Left colon (tissue), 2 donors: ENCODE measurements at regions not wholly inside any gene's neighbourhood (a gene's known extent, or its start where the extent isn't known, plus 50 kb on each side); places are given as distances from the start of the nearest gene placed in this dataset.
"Not testable (repeated sequence)": the region's sequence is repeated elsewhere in the genome, so short reads cannot be mapped to it uniquely, and the experiment has no call there.

Source experiments
- ATAC-seq: fragments of 200-7000 bp; cut with Tn5 transposase; one replicate; pipeline ENCODE4 v1.9.1; 2020; ENCODE audit warnings: mild to moderate bottlenecking, moderate library complexity
- DNase-seq, 2 donors: peaks; one replicate each; pipeline ENCODE4 v3.0.0-alpha.2; 2020
- intact Hi-C, 2 donors: fragments of 100-400 bp; cut with DNase I in 1 of 2; cut with micrococcal nuclease in 1 of 2; formaldehyde crosslinking; loops; one replicate each; pipeline versions ENCODE4 v1.11.2 to v1.14.0; 2022; cut with DNase I, micrococcal nuclease
- donor health status: DM: no; HTN: no; CAD: no.
- donor health status: DM: yes; HTN: yes; CAD: no.

DNA sequence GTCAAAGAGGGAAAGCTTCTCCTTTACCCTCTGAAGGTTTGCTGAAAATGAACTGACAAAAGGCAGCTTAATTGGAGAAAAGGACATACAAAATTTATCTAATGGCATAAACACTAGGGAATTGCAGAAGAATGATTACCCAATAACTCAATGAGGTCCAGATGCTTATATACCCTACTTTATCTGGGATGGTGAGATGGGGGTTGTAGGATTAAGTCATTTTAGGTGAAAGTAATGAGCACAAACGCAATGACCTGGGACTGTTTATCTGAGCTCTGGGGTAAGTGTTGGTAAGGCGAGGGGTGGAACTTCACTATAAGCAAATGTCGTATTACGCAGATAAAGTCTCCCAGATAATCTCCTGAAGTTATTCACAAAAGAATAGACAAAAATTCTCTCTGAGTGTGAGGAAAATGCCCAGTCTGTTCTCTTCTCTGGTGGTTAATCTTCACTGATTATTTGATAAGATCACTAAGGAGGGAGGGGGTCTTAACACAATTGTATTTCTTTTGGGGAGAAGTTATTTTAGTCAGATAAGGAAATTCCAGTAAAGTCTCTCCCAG lies 1067.8 kb downstream of the DNAJB9 start:
- intact Hi-C loops = no loop called here
- ATAC-seq = no peak
- DNase-seq = no peak

DNA sequence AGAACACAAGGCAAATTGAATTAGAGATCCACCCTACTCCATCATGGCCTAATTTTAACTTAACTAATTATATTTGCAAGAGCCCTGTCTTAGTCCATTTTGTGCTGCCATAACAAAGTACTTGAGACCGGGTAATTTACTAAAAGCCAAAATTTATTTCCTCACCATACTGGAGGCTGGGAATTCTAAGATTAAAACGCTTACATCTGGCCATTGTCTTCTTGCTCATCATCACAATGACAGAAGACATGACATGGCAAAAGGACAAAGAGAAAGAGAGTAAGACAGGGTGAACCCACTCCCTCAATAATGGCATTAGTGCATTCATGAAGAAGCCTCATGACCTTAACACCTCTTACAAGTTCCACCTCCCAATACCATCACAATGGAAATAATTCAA lies 1068.6 kb downstream of the DNAJB9 start:
- ATAC-seq (no peak), DNase-seq (no peak)
- intact Hi-C loops = no loop called here

DNA sequence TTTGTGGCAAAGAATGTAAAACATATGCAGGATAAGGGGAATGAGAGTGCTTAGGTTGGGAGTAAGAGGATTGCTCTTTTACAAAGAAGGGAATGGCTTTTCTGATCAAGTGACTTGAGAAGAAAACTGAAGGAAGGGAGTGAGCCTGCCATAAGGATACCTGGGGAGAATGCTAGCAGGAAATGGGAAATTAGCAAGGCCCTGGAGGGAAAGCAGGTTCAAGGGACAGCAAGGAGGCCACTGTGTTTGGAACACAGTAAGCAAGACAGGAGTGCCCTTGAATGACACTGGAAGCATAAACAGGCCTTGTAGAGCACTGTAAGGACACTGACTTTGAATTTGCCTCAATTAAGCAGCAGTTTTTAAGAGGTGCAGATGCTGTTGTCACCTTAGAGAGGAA lies 1069.9 kb downstream of the DNAJB9 start:
- DNase-seq (no peak), ATAC-seq (no peak)
- intact Hi-C loops = no loop called here

DNA sequence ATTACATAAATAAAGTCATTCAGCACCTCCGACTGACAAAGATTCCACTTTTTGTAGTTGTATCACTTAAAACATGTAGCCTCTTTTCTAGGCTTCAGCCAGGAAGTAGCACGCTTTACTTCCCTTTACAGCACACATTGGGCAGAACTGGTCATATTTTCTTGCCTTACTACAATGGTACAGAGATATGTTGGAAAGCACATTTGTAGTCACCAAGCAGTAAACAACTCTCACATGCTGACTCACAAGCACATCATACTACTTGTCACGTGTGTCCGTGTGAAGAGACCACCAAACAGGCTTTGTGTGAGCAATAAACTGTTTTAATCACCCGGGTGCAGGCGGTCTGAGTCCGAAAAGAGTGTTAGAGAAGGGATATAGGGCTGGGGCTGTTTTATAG lies 1071.8 kb downstream of the DNAJB9 start:
- no peak for ATAC-seq
- DNase-seq = no peak
- intact Hi-C loops = no loop called here

DNA sequence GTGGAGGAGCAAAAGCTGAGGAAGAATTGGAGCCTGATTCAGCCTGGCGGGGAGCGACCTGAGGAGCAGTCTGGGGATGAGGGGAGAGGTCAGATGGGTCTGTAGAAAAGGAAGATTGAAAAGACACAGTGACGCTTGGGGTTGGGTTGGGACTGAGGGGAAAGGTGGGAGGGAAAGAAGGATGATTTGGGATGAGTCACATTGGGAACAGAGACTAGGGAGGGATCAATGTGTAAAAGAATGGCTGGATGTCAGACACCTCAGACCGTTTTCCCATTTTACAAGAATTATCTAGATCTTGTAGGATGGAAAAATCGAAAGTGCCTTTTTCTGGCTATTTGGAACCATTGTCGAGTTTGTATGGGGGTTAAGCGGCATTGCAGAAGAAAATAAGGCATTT lies 1076.5 kb downstream of the DNAJB9 start:
- DNase-seq (no peak), ATAC-seq (no peak)
- intact Hi-C loops = no loop called here

DNA sequence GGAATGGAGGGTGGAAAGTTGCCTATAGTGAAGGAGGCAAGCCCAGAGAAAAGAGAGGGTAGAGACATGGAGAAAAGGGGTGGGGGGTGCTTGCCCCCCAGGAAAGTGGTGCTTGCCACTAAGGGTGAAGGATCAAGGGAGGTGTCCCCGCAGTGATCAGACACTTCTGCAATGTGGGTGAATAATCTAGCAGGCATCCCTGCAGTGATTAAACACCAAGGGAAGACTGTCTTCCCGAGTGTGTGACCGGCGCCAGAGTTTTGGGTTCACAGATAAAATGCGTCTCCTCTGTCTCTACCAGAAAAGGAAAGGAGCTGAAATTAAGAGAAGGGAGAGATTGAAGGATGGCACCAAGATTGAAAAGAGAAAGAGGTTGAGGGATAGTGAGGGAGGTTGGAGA lies 1076.9 kb downstream of the DNAJB9 start:
- ATAC-seq, intact Hi-C loops, DNase-seq: not testable (repeated sequence)

DNA sequence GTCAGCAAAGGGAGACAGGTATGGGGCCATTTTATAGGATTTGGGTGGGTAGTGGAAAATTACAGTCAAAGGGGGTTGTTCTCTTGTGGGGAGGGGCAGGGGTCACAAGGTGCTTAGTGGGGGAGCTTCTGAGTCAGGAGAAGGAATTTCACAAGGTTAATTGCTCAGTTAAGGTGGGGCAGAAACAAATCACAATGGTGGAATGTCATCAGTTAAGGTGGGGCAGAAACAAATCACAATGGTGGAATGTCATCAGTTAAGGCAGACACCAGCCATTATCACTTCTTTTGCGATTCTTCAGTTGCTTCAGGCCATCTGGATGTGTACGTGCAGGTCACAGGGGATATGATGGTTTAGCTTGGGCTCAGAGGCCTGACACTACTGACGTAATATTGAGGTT lies 1077.6 kb downstream of the DNAJB9 start:
- ATAC-seq, DNase-seq, intact Hi-C loops: not testable (repeated sequence)

DNA sequence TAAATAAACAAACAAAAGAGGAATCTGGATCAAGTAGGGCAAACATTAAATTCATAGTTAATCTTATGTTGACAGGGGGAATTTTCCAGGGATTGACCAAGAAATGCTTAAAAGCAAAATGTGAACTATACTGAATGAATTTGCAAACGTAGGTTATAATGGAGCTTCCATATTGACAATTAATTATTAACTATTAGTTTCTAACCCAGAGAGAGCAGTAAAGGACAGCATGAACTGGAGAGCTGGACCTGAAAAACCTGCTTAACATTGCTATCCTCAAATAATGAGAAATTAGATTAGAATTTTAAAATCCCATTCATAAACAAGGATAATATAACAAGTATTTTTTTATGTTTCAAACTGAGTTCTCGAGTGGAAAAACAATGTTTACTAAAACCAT lies 1089.6 kb downstream of the DNAJB9 start:
- ATAC-seq (no peak), DNase-seq (no peak)
- intact Hi-C loops = no loop called here

DNA sequence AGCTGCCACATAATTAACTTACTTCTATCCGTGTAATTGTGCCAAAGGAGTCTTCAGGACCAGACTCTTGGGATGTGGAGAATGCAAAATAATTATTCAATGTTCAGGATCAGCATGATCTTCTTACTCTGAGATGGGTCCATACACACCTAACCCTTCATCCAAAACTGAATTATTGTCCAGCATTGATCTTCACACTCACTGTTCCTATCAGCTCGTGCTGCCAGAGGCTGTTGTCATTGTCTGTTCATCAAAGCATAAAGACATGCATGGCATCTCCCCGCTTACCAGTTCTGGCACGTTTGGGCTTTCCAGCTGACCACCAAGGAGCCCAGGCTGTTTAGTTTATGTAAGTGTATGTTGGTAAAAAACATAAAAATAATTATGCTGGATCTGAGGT lies 1090.7 kb downstream of the DNAJB9 start:
- ATAC-seq (no peak), DNase-seq (no peak)
- intact Hi-C loops = no loop called here

DNA sequence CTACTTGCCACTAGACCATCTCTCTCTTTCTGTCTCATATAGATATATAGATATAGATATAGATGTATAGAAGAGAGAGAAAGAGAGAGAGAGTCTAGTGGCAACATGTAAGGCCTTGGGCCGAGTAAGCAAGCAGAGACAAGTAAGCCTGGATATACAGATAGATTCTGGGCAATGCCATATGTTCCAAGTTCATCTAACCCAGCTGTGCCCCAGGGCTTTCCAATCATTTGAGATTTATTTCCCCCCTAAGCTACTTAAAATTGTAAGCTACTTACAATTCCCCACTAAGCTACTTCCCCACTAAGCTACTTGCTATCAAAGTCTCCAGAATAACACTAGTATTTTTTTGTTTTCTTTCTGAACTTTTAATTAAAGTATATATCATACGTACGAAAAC lies 1094.1 kb downstream of the DNAJB9 start:
- intact Hi-C loops = no loop called here
- no peak for DNase-seq
- ATAC-seq = no peak

DNA sequence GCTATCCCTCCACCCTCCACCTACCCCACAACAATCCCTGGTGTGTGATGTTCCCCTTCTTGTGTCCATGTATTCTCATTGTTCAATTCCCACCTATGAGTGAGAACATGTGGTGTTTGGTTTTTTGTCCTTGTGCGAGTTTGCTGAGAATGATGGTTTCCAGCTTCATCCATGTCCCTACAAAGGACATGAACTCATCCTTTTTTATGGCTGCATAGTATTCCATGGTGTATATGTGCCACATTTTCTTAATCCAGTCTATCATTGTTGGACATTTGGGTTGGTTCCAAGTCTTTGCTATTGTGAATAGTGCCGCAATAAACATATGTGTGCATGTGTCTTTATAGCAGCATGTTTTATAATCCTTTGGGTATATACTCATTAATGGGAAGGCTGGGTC lies 1117.6 kb downstream of the DNAJB9 start:
- ATAC-seq, DNase-seq, intact Hi-C loops: not testable (repeated sequence)

DNA sequence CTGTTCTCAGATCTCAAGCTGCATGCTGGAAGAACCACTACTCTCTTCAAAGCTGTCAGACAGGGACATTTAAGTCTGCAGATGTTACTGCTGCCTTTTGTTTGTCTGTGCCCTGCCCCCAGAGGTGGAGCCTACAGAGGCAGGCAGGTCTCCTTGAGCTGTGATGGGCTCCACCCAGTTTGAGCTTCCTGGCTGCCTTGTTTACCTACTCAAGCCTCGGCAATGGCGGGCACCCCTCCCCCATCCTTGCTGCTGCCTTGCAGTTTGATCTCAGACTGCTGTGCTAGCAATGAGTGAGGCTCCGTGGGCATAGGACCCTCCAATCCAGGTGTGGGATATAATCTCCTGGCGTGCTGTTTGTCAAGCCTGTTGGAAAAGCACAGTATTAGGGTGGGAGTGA lies 1122.9 kb downstream of the DNAJB9 start:
- not testable (repeated sequence) for DNase-seq, ATAC-seq

DNA sequence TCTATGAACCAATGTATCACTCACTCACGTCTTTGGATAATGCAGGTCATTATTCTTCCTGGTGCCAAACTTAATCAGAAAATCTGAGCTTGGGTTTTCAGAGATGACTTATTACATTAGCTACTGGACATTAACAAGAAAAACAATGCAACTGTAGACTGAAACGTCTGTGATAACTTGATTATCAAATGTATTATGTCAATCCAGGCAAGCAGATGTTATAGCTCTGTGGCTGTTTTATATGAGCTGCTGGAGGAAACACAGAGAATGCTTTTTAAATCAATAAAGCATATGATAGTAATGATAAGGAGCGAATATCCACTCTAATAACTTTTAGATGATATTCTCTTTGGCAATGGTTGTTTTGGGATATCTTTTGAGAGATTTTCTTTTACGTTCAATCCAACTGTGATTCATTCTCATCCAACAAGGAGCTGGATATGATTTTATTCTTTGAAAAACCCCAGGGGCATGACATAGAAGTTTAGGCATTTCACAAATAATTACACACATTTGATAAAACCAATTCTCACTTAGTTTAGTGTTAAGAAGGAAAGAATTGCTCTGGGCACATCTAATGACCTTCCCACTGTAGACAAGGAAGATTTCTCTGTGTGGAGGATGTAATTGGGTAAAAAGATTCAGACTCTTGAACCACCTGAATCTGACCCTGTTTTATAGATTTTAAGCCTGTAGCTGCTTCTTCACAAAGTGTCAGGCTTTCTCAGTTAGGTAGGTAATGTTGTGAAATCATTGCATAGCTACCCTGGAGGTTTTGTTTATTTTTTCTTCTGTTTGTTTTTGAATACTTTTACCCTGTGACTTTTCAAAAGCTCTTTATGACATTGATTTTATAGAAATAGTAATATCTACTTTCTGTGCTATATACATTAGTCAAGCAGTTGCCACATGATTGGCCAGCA lies 1124.7 kb downstream of the DNAJB9 start:
- DNase-seq = no peak
- intact Hi-C loops = no loop called here
- ATAC-seq = no peak

More for the DNA sequence above, 1122.9 kb downstream of the DNAJB9 start:
- intact Hi-C loops = not testable (repeated sequence)

DNA sequence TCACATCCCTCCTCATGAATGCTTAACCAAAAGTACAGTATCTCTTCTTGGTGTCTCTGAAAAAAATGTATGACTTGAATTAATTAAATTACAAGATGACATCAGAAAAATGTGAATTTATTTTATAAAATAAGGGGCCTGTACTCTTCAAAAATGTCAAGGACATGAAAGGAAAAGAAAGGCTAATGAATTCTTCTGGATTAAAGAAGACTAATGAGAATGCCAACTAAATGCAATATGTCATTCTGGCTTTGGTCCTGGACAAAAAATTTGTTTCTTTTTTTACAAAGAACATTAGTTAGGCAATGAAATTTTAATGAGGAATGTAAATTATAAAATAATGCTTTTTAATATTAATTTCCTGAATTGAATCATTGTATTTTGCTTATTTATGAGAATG lies 1125.7 kb downstream of the DNAJB9 start:
- intact Hi-C loops = no loop called here
- no peak for ATAC-seq
- DNase-seq = no peak

DNA sequence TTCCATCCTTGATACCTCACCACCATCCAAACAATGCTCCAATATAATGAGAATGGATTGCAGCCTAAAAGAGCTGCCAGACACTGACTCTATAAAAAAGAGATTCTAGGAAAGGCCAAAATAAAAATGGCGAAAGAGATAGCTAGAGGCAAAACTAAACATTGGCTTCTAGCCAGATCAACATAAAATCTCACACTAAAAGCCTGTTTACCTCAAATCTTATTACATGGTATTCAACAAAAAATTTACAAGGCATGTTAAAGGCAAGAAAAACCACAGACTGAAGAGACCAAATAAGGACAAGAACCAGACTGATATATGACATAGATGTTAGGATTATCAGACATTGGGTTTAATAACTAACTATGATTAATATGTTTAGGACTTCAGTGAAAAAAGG lies 1127.0 kb downstream of the DNAJB9 start:
- intact Hi-C loops = no loop called here
- ATAC-seq = no peak
- no peak for DNase-seq

DNA sequence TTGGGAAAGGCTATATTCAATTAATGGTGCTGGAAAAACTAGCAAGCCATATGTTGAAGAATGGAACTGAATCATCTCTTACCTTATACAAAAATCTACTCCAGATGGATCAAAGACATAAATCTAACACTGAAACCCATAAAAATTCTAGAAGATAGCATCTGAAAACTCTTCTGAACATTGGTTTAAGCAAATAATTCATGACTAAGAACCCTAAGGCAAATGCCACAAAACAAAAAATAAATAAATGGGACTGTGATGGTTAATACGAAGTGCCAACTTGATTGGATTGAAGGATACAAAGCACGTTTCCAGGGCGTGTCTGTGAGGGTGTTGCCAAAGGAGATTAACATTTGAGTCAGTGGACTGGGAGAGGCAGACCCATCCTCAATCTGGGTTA lies 1130.0 kb downstream of the DNAJB9 start:
- ATAC-seq = no peak
- intact Hi-C loops = no loop called here
- DNase-seq = no peak

DNA sequence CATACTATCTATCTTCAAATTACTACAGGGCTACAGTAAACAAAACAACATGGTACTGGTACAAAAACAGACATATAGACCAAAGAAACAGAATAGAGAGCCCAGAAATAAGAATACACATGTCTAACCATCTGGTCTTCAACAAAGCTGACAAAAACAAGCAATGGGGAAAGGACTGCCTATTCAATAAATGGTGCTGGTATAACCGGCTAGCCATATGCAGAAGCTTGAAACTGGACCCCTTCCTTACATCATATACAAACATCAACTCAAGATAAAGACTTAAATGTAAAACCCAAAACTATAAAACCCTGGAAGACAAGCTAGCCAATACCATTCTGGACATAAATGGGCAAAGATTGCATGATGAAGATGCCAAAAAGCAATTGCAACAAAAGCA lies 1143.7 kb downstream of the DNAJB9 start:
- ATAC-seq (no peak), DNase-seq (no peak)
- intact Hi-C loops = no loop called here

DNA sequence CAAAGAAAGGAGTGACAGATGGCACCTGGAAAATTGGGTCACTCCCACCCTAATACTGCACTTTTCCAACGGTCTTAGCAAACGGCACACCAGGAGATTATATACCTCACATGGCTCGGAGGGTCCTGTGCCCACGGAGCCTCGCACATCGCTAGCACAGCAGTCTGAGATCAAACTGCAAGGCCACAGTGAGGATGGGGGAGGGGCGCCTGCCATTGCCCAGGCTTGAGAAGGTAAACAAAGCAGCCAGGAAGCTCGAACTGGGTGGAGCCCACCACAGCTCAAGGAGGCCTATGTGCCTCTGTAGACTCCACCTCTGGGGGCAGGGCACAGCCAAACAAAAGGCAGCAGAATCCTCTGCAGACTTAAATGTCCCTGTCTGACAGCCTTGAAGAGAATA lies 1149.7 kb downstream of the DNAJB9 start:
- DNase-seq, ATAC-seq, intact Hi-C loops: not testable (repeated sequence)

DNA sequence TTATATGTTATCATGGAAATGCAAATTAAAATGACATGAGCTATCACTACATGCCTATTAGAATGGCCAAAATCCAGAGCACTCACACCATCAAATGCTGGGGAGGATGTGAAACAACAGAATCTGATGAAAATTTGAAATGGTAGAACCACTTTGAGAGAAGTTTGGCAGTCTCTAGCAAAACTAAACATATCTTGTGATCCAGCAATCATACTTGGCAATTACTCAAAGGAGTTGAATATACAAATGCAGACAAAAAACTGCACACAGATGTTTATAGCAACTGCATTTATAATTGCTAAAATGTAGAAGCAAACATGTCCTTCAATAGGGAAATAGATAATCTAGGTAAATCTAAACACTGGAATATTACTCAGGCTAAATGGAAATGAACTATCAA lies 1164.9 kb downstream of the DNAJB9 start:
- no peak for ATAC-seq
- DNase-seq = no peak
- intact Hi-C loops = no loop called here

DNA sequence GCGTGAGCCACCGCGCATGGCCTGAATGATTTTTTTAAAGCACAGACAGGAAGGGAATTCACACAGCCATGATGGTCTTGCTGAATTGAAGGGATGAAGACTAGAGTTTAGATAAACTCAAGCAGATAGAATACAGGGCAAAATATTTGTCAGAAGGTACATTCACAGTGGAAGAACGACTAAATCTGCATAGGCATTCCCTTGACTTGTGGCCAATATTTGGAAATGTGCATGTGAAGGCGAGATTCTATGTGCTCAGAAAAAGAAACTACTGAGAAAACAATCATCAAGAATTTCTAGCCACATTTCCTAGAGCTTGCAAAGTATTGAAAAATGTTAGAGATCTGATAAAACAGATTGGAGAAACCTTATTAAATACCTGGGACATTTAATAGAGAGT lies 1166.2 kb downstream of the DNAJB9 start:
- DNase-seq = no peak
- intact Hi-C loops = no loop called here

More for the DNA sequence above, 1166.2 kb downstream of the DNAJB9 start:
- no peak for ATAC-seq
